HCT116 (cell line): ENCODE measurements at regions not wholly inside any gene's neighbourhood (a gene's known extent, or its start where the extent isn't known, plus 50 kb on each side); places are given as distances from the start of the nearest gene placed in this dataset.

Experiments
- ATAC-seq: fragments of 200-7000 bp; cut with Tn5 transposase; 2 replicates; pipeline ENCODE4 v1.9.1; 2020; ENCODE audit warnings: mild to moderate bottlenecking, moderate library complexity
- BruUV-seq: library from RNA; stranded (reverse); fragments of 400-500 nt; replicated peaks from 2 replicates; lab custom pipeline; 2021; lab: Mats Ljungman, UMichigan
- CTCF ChIA-PET: fragments of 300-600 bp; sonication (Branson Sonifier 250); formaldehyde crosslinking; loops from one replicate; lab custom pipeline; 2021; ENCODE audit warnings: antibody characterized with exemption; lab: Charles Lee
- POLR2A ChIA-PET: fragments of 300-600, 350-600 bp; sonication (Branson Sonifier 250); formaldehyde crosslinking; loops from one replicate; lab custom pipeline; 2021; ENCODE audit warnings: antibody characterized with exemption; lab: Charles Lee
- RAD21 ChIA-PET, 2 experiments: fragments of 300-600 bp; sonication (Branson Sonifier 250); formaldehyde crosslinking; loops; one replicate each; lab custom pipeline; 2023; ENCODE audit warnings: low total read pairs in 2 of 2; ENCODE audit not compliant: uncharacterized antibody in 2 of 2, unreplicated experiment in 2 of 2, low non-redundant PET in 1 of 2; lab: Charles Lee
- DNase-seq: peaks from one replicate; pipeline ENCODE4 v3.0.0-alpha.2; 2010; ENCODE audit warnings: low read depth, low spot score
- H2AFZ ChIP-seq: fragments of 200-600 bp; shearing (Covaris generic), sonication (generic); 2 replicates; pipeline ENCODE4 v1.6.1; 2017; ENCODE audit warnings: low read depth, mixed run types, mixed read lengths, antibody characterized with exemption, low read length; ENCODE audit not compliant: poor library complexity, severe bottlenecking
- H3K27ac ChIP-seq: 2 replicates; pipeline ENCODE4 v1.5.1; 2012; ENCODE audit warnings: low read depth, low read length
- H3K27me3 ChIP-seq: fragments of 200-600 bp; sonication (generic); 2 replicates; pipeline ENCODE4 v1.6.1; 2016; ENCODE audit warnings: mixed run types, low read length, mixed read lengths; ENCODE audit not compliant: insufficient read depth
- H3K36me3 ChIP-seq, 2 experiments: fragments of 200-500 bp in 1 of 2; fragments of 200-600 bp in 1 of 2; sonication (Bioruptor generic) in 1 of 2; sonication (generic) in 1 of 2; 2 replicates each; pipeline versions ENCODE4 v1.5.1 to v1.6.1; 2014 to 2016; ENCODE audit warnings: low read length in 2 of 2, inconsistent platforms in 1 of 2, mixed read lengths in 1 of 2, mixed run types in 1 of 2; ENCODE audit not compliant: insufficient read depth in 2 of 2, control insufficient read depth in 1 of 2
- H3K4me1 ChIP-seq, 2 experiments: fragments of 200-600 bp in 1 of 2; sonication (generic) in 1 of 2; 2 replicates each; pipeline versions ENCODE4 v1.5.1 to v1.6.1; 2012 to 2017; ENCODE audit warnings: low read length in 2 of 2, inconsistent platforms in 1 of 2, mild to moderate bottlenecking in 1 of 2, mixed read lengths in 1 of 2, mixed run types in 1 of 2, moderate library complexity in 1 of 2; ENCODE audit not compliant: insufficient read depth in 2 of 2, control insufficient read depth in 1 of 2
- H3K4me2 ChIP-seq: fragments of 200-600 bp; sonication (generic); 2 replicates; pipeline ENCODE4 v1.6.1; 2017; ENCODE audit warnings: mixed run types, low read length, mixed read lengths
- H3K4me3 ChIP-seq, 2 experiments: fragments of 200-600 bp in 1 of 2; sonication (generic) in 1 of 2; replicated peaks in 1 of 2; 2 replicates each; pipeline ENCODE4 v1.5.1; 2011 to 2016; ENCODE audit warnings: low read length in 2 of 2, control low read depth in 1 of 2, low read depth in 1 of 2, mild to moderate bottlenecking in 1 of 2, mixed read lengths in 1 of 2, mixed run types in 1 of 2
- H3K79me2 ChIP-seq: fragments of 200-600 bp; sonication (generic); 2 replicates; pipeline ENCODE4 v1.6.1; 2017; ENCODE audit warnings: mild to moderate bottlenecking, mixed run types, low read length, moderate library complexity, mixed read lengths; ENCODE audit not compliant: insufficient read depth
- H3K9ac ChIP-seq: fragments of 200-600 bp; sonication (generic); 2 replicates; pipeline ENCODE4 v1.6.1; 2016; ENCODE audit warnings: low read length, mixed read lengths
- H3K9me2 ChIP-seq: fragments of 200-600 bp; sonication (generic), shearing (Covaris generic); 2 replicates; pipeline ENCODE4 v1.6.1; 2017; ENCODE audit warnings: mixed run types, mild to moderate bottlenecking, moderate library complexity; ENCODE audit not compliant: insufficient read depth
- H3K9me3 ChIP-seq, 2 experiments: fragments of 200-500 bp in 1 of 2; fragments of 200-600 bp in 1 of 2; sonication (Bioruptor generic) in 1 of 2; sonication (generic) in 1 of 2; 2 replicates each; pipeline ENCODE4 v1.6.1; 2014 to 2017; ENCODE audit warnings: low read length in 2 of 2, mixed read lengths in 2 of 2, inconsistent platforms in 1 of 2, low read depth in 1 of 2, mild to moderate bottlenecking in 1 of 2, mixed run types in 1 of 2, moderate library complexity in 1 of 2; ENCODE audit not compliant: control insufficient read depth in 1 of 2, insufficient read depth in 1 of 2
- H4K20me1 ChIP-seq: fragments of 200-600 bp; sonication (generic), shearing (Covaris generic); 2 replicates; pipeline ENCODE4 v1.6.1; 2017; ENCODE audit warnings: mixed run types, mild to moderate bottlenecking, moderate library complexity; ENCODE audit not compliant: insufficient read depth
- CBX3 ChIP-seq: IDR thresholded peaks from 2 replicates; pipeline ENCODE4 v1.6.1; 2012; ENCODE audit warnings: low read depth
- CEBPB ChIP-seq: IDR thresholded peaks from 2 replicates; pipeline ENCODE4 v1.6.1; 2012; ENCODE audit warnings: low read depth
- CTCF ChIP-seq, 3 experiments: fragments of 200-600 bp in 1 of 3; sonication (generic) in 1 of 3; IDR thresholded peaks in 2 of 3; conservative IDR thresholded peaks in 1 of 3; 2 replicates each; pipeline ENCODE4 v1.5.1; 2012 to 2017; ENCODE audit warnings: low read depth in 2 of 3, low read length in 2 of 3, antibody characterized with exemption in 1 of 3, borderline replicate concordance in 1 of 3, control low read depth in 1 of 3, mild to moderate bottlenecking in 1 of 3, mixed read lengths in 1 of 3, mixed run types in 1 of 3, moderate library complexity in 1 of 3; ENCODE audit not compliant: insufficient read depth in 1 of 3
- EZH2 ChIP-seq: fragments of 200-600 bp; sonication (generic); IDR thresholded peaks from 2 replicates; pipeline ENCODE4 v1.6.1; 2017; ENCODE audit warnings: antibody characterized with exemption, mixed run types
- FOSL1 ChIP-seq: IDR thresholded peaks from 2 replicates; pipeline ENCODE4 v1.6.1; 2012; ENCODE audit warnings: low read depth
- JUND ChIP-seq: IDR thresholded peaks from 2 replicates; pipeline ENCODE4 v1.6.1; 2012
- MAX ChIP-seq: IDR thresholded peaks from 2 replicates; pipeline ENCODE4 v1.6.1; 2012
- POLR2A ChIP-seq: IDR thresholded peaks from 2 replicates; pipeline ENCODE4 v1.7.0; 2011; ENCODE audit warnings: borderline replicate concordance; ENCODE audit not compliant: insufficient read depth, insufficient read length; ENCODE audit errors: extremely low read depth
- POLR2AphosphoS5 ChIP-seq: IDR thresholded peaks from 2 replicates; pipeline ENCODE4 v1.6.1; 2011; ENCODE audit warnings: mild to moderate bottlenecking, low read depth, low read length, moderate library complexity
- RAD21 ChIP-seq: IDR thresholded peaks from 2 replicates; pipeline ENCODE4 v1.6.1; 2012; ENCODE audit warnings: low read depth, mild to moderate bottlenecking
- SP1 ChIP-seq: IDR thresholded peaks from 2 replicates; pipeline ENCODE4 v1.6.1; 2012; ENCODE audit warnings: low read depth
- SRF ChIP-seq: IDR thresholded peaks from 2 replicates; pipeline ENCODE4 v1.6.1; 2012; ENCODE audit warnings: low read depth
- YY1 ChIP-seq: IDR thresholded peaks from 2 replicates; pipeline ENCODE4 v1.6.1; 2011; ENCODE audit warnings: low read length, low read depth, moderate library complexity, mild to moderate bottlenecking; ENCODE audit not compliant: insufficient replicate concordance; ENCODE audit errors: extremely low read depth
- ZNF274 ChIP-seq: fragments of 200-500 bp; sonication (Bioruptor generic); IDR thresholded peaks from 2 replicates; pipeline ENCODE4 v1.6.1; 2014; ENCODE audit warnings: mild to moderate bottlenecking, low read depth, low read length, inconsistent platforms
- intact Hi-C: fragments of 100-400 bp; cut with micrococcal nuclease; formaldehyde crosslinking; loops from 2 replicates; pipeline ENCODE4 v1.10.0; 2022
- TF ChIP-seq, protein P1 (sequence below): IDR thresholded peaks from 2 replicates; pipeline ENCODE4 v1.6.1; 2012; ENCODE audit warnings: low read depth
- TF ChIP-seq, protein P2 (sequence below): IDR thresholded peaks from 2 replicates; pipeline ENCODE4 v1.6.1; 2011; ENCODE audit warnings: mild to moderate bottlenecking, low read length, moderate library complexity; ENCODE audit not compliant: insufficient replicate concordance; ENCODE audit errors: extremely low read depth

DNA sequence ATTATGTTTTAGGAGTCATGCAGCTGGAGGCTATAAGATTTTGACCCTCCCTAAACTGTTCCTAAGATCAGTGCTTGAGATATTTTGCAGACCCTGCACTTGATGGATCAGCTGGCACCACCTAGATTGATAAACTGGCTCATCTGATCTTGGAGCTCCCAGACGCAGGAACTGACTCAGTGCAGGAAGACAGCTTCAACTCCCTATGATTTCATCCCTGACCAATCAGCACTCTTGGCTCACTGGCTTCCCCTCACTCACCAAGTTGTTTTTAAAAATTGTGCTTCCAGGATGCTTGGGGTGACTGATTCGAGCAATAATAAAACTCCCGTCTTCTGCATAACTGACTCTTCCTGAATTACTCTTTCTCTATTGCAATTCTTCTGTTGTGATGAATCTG, 637.5 kb upstream of the FAT3 start:
- TF ChIP-seq YY1 (no peak), CBX3 (no peak), ZNF274 (no peak), JUND (no peak), SRF (no peak), MAX (no peak), EZH2 (no peak), CEBPB (no peak), SP1 (no peak), POLR2A (no peak), CTCF (IDR thresholded peaks at IDR 0.05 in 2 of 3, conservative IDR thresholded peaks at IDR 0.05 in 1 of 3; ENCODE audit: borderline replicate concordance in 1 of 3, insufficient read depth in 1 of 3, low read depth in 2 of 3, low read length in 2 of 3) (no peak), RAD21 (no peak), FOSL1 (no peak), POLR2AphosphoS5 (no peak)
- TF ChIP-seq, protein P1, sequence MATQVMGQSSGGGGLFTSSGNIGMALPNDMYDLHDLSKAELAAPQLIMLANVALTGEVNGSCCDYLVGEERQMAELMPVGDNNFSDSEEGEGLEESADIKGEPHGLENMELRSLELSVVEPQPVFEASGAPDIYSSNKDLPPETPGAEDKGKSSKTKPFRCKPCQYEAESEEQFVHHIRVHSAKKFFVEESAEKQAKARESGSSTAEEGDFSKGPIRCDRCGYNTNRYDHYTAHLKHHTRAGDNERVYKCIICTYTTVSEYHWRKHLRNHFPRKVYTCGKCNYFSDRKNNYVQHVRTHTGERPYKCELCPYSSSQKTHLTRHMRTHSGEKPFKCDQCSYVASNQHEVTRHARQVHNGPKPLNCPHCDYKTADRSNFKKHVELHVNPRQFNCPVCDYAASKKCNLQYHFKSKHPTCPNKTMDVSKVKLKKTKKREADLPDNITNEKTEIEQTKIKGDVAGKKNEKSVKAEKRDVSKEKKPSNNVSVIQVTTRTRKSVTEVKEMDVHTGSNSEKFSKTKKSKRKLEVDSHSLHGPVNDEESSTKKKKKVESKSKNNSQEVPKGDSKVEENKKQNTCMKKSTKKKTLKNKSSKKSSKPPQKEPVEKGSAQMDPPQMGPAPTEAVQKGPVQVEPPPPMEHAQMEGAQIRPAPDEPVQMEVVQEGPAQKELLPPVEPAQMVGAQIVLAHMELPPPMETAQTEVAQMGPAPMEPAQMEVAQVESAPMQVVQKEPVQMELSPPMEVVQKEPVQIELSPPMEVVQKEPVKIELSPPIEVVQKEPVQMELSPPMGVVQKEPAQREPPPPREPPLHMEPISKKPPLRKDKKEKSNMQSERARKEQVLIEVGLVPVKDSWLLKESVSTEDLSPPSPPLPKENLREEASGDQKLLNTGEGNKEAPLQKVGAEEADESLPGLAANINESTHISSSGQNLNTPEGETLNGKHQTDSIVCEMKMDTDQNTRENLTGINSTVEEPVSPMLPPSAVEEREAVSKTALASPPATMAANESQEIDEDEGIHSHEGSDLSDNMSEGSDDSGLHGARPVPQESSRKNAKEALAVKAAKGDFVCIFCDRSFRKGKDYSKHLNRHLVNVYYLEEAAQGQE = no peak
- TF ChIP-seq, protein P2, sequence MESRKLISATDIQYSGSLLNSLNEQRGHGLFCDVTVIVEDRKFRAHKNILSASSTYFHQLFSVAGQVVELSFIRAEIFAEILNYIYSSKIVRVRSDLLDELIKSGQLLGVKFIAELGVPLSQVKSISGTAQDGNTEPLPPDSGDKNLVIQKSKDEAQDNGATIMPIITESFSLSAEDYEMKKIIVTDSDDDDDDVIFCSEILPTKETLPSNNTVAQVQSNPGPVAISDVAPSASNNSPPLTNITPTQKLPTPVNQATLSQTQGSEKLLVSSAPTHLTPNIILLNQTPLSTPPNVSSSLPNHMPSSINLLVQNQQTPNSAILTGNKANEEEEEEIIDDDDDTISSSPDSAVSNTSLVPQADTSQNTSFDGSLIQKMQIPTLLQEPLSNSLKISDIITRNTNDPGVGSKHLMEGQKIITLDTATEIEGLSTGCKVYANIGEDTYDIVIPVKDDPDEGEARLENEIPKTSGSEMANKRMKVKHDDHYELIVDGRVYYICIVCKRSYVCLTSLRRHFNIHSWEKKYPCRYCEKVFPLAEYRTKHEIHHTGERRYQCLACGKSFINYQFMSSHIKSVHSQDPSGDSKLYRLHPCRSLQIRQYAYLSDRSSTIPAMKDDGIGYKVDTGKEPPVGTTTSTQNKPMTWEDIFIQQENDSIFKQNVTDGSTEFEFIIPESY = no peak
- ATAC-seq = no peak
- H3K36me3 ChIP-seq = no peaks in the 10 kb centered on the region
- ChIA-PET CTCF (no interaction called here), RAD21 (no interaction called here), POLR2A (no interaction called here)
- intact Hi-C loops = no loop called here
- no peaks in the 10 kb centered on the region for H3K4me1 ChIP-seq
- peaks cover 1 to 15% of the 10 kb centered on the region in 2 experiments; a peak in 2 of 4 replicates for H3K9me3 ChIP-seq
- H3K9ac ChIP-seq = no peak overlapping the region
- H3K4me2 ChIP-seq = no peak overlapping the region
- no peak overlapping the region for H3K27ac ChIP-seq
- H4K20me1 ChIP-seq = no peaks in the 10 kb centered on the region
- BruUV-seq = no TSS peak
- no peak for DNase-seq
- no peak overlapping the region for H3K4me3 ChIP-seq
- H2AFZ ChIP-seq = no peak overlapping the region
- H3K9me2 ChIP-seq = no peaks in the 10 kb centered on the region
- no peaks in the 10 kb centered on the region for H3K79me2 ChIP-seq
- H3K27me3 ChIP-seq = no peaks in the 10 kb centered on the region
